ENCODE measurements at regions not wholly inside any gene's neighbourhood (a gene's known extent, or its start where the extent isn't known, plus 50 kb on each side); places are given as distances from the start of the nearest gene placed in this dataset.

GRCh38 chr10:28806951-28807759, 129.8 kb downstream of the BAMBI start:
- Histone ChIP-seq H4K20me1 (ENCODE audit: insufficient read depth, low read length) (no peaks in the 10 kb centered on the region), H3K27ac (ENCODE audit: low read depth, low read length) (no peak overlapping the region), H2AFZ (ENCODE audit: low read length) (peak overlapping the region; percentile 62), H3K27me3 (ENCODE audit: insufficient read depth, low read length) (peaks cover 25% of the 10 kb centered on the region), H3K79me2 (ENCODE audit: insufficient read depth, low read length) (no peaks in the 10 kb centered on the region), H3K4me2 (ENCODE audit: insufficient read depth, low read length) (no peak overlapping the region), H3K4me1 (ENCODE audit: insufficient read depth, low read length) (peaks cover 5% of the 10 kb centered on the region), H3K4me3 (ENCODE audit: insufficient read depth, low read length) (no peak overlapping the region), H3K36me3 (ENCODE audit: insufficient read depth, low read length) (no peaks in the 10 kb centered on the region), H3K9me3 (ENCODE audit: low read depth, low read length) (no peaks in the 10 kb centered on the region)
- DNase-seq (ENCODE audit: insufficient read length, low spot score, missing footprints) = no peak
- TF ChIP-seq CTCF (IDR thresholded peaks at IDR 0.05; ENCODE audit: extremely low read depth, low read depth, low read length) = no peak

- no peak for DNase-seq (ENCODE audit: insufficient read length, low spot score, missing footprints)
- Histone ChIP-seq H2AFZ (ENCODE audit: low read length) (no peak overlapping the region), H3K4me3 (ENCODE audit: insufficient read depth, low read length) (no peak overlapping the region), H3K4me2 (ENCODE audit: insufficient read depth, low read length) (no peak overlapping the region), H3K9me3 (ENCODE audit: low read depth, low read length) (no peaks in the 10 kb centered on the region), H4K20me1 (ENCODE audit: insufficient read depth, low read length) (no peaks in the 10 kb centered on the region), H3K79me2 (ENCODE audit: insufficient read depth, low read length) (no peaks in the 10 kb centered on the region), H3K36me3 (ENCODE audit: insufficient read depth, low read length) (no peaks in the 10 kb centered on the region), H3K27ac (ENCODE audit: low read depth, low read length) (no peak overlapping the region), H3K27me3 (ENCODE audit: insufficient read depth, low read length) (peaks cover 26% of the 10 kb centered on the region), H3K4me1 (ENCODE audit: insufficient read depth, low read length) (peaks cover 5% of the 10 kb centered on the region)
- no peak for TF ChIP-seq CTCF (IDR thresholded peaks at IDR 0.05; ENCODE audit: extremely low read depth, low read depth, low read length)
Measured at GRCh38 chr10:28807760-28808613, 130.7 kb downstream of the BAMBI start.

- H3K27me3 ChIP-seq (ENCODE audit: insufficient read depth, low read length) = peaks cover 26% of the 10 kb centered on the region
- no peaks in the 10 kb centered on the region for H3K9me3 ChIP-seq (ENCODE audit: low read depth, low read length)
- no peak for TF ChIP-seq CTCF (IDR thresholded peaks at IDR 0.05; ENCODE audit: extremely low read depth, low read depth, low read length)
- H2AFZ ChIP-seq (ENCODE audit: low read length) = no peak overlapping the region
- peaks cover 5% of the 10 kb centered on the region for H3K4me1 ChIP-seq (ENCODE audit: insufficient read depth, low read length)
- H4K20me1 ChIP-seq (ENCODE audit: insufficient read depth, low read length) = no peaks in the 10 kb centered on the region
- no peak overlapping the region for H3K4me2 ChIP-seq (ENCODE audit: insufficient read depth, low read length)
- H3K4me3 ChIP-seq (ENCODE audit: insufficient read depth, low read length) = no peak overlapping the region
- H3K27ac ChIP-seq (ENCODE audit: low read depth, low read length) = no peak overlapping the region
- no peak for DNase-seq (ENCODE audit: insufficient read length, low spot score, missing footprints)
- H3K79me2 ChIP-seq (ENCODE audit: insufficient read depth, low read length) = no peaks in the 10 kb centered on the region
- H3K36me3 ChIP-seq (ENCODE audit: insufficient read depth, low read length) = no peaks in the 10 kb centered on the region
Measured at GRCh38 chr10:28808693-28809092, 131.4 kb downstream of the BAMBI start.

All from osteoblast (primary cell).